HEK293 (cell line): ENCODE measurements at regions not wholly inside any gene's neighbourhood (a gene's known extent, or its start where the extent isn't known, plus 50 kb on each side); places are given as distances from the start of the nearest gene placed in this dataset.

Experiments used
- CTCF ChIA-PET: fragments of 350-600 bp; formaldehyde crosslinking; extraction: SDS; loops from one replicate; lab custom pipeline; 2021; ENCODE audit warnings: antibody characterized with exemption; lab: Yijun Ruan, JAX
- POLR2A ChIA-PET: fragments of 300-600 bp; formaldehyde crosslinking; extraction: SDS; loops from one replicate; lab custom pipeline; 2020; ENCODE audit warnings: antibody characterized with exemption, inconsistent platforms; lab: Yijun Ruan, JAX
- H3K27ac ChIP-seq: fragments of 200-500 bp; sonication (Bioruptor generic); 2 replicates; pipeline ENCODE4 v1.5.1; 2014; ENCODE audit warnings: low read depth, low read length, control low read depth, inconsistent platforms; ENCODE audit errors: extremely low read depth
- H3K36me3 ChIP-seq, 2 experiments: fragments of 200-500 bp in 1 of 2; sonication (Bioruptor generic) in 1 of 2; 1 replicate in 1 of 2; 2 replicates in 1 of 2; pipeline ENCODE4 v1.5.1; 2014 to 2017; ENCODE audit warnings: inconsistent platforms in 2 of 2, low read length in 2 of 2; ENCODE audit not compliant: control insufficient read depth in 2 of 2, insufficient read depth in 1 of 2
- H3K4me1 ChIP-seq: fragments of 200-500 bp; sonication (Bioruptor generic); 2 replicates; pipeline ENCODE4 v1.5.1; 2014; ENCODE audit warnings: mild to moderate bottlenecking, low read length, inconsistent platforms; ENCODE audit not compliant: control insufficient read depth, insufficient read depth
- H3K4me3 ChIP-seq: 2 replicates; pipeline ENCODE4 v1.5.1; 2011; ENCODE audit warnings: low read depth, mild to moderate bottlenecking, control low read depth, low read length, moderate library complexity
- H3K9me3 ChIP-seq: fragments of 200-500 bp; sonication (Bioruptor generic); 2 replicates; pipeline ENCODE4 v1.5.1; 2014; ENCODE audit warnings: low read depth, low read length, inconsistent platforms; ENCODE audit not compliant: control insufficient read depth, insufficient read depth
- ATF2 ChIP-seq: fragments of 450-650 bp; formaldehyde crosslinking; IDR thresholded peaks from 2 replicates; pipeline ENCODE4 v1.5.1; 2016; ENCODE audit warnings: missing biosample characterization, missing genetic modification characterization, low read depth
- GLIS1 ChIP-seq: fragments of 450-650 bp; formaldehyde crosslinking; IDR thresholded peaks from 2 replicates; pipeline ENCODE4 v1.5.1; 2016; ENCODE audit warnings: missing biosample characterization, missing genetic modification characterization
- HOXC10 ChIP-seq: sonication (generic); formaldehyde crosslinking; IDR thresholded peaks from 2 replicates; pipeline ENCODE4 v1.8.1; 2023; ENCODE audit warnings: mild to moderate bottlenecking, missing genetic modification reagents
- MYNN ChIP-seq: fragments of 450-650 bp; formaldehyde crosslinking; IDR thresholded peaks from 2 replicates; pipeline ENCODE4 v1.5.1; 2016; ENCODE audit warnings: missing biosample characterization, missing genetic modification characterization, borderline replicate concordance
- PRDM1 ChIP-seq: fragments of 450-650 bp; formaldehyde crosslinking; IDR thresholded peaks from 2 replicates; pipeline ENCODE4; 2016; ENCODE audit warnings: missing biosample characterization, missing genetic modification characterization
- REPIN1 ChIP-seq: fragments of 450-650 bp; formaldehyde crosslinking; IDR thresholded peaks from 2 replicates; pipeline ENCODE4 v1.5.1; 2017; ENCODE audit warnings: missing biosample characterization, missing genetic modification characterization, low read depth
- SP7 ChIP-seq: fragments of 450-650 bp; formaldehyde crosslinking; IDR thresholded peaks from 2 replicates; pipeline ENCODE4 v1.5.1; 2016; ENCODE audit warnings: missing biosample characterization, missing genetic modification characterization
- TRIM28 ChIP-seq: IDR thresholded peaks from 2 replicates; pipeline ENCODE4 v1.6.1; 2011; ENCODE audit warnings: low read length, control low read depth, borderline replicate concordance
- ZBTB49 ChIP-seq: fragments of 450-650 bp; formaldehyde crosslinking; IDR thresholded peaks from 2 replicates; pipeline ENCODE4 v1.5.1; 2016; ENCODE audit warnings: missing biosample characterization, missing genetic modification characterization, low read depth
- ZFHX2 ChIP-seq: fragments of 450-650 bp; formaldehyde crosslinking; conservative IDR thresholded peaks from 2 replicates; pipeline ENCODE4 v1.5.1; 2016; ENCODE audit warnings: missing biosample characterization, missing genetic modification characterization
- ZIC2 ChIP-seq: fragments of 450-650 bp; formaldehyde crosslinking; IDR thresholded peaks from 2 replicates; pipeline ENCODE4 v1.5.1; 2016; ENCODE audit warnings: missing biosample characterization, missing genetic modification characterization
- ZNF112 ChIP-seq: fragments of 450-650 bp; formaldehyde crosslinking; IDR thresholded peaks from 2 replicates; pipeline ENCODE4 v1.5.0; 2017; ENCODE audit warnings: missing biosample characterization, missing genetic modification characterization
- ZNF148 ChIP-seq: fragments of 450-650 bp; formaldehyde crosslinking; IDR thresholded peaks from 2 replicates; pipeline ENCODE4 v1.5.0; 2017; ENCODE audit warnings: missing biosample characterization, missing genetic modification characterization, borderline replicate concordance
- ZNF221 ChIP-seq: fragments of 450-650 bp; formaldehyde crosslinking; IDR thresholded peaks from 2 replicates; pipeline ENCODE4 v1.5.1; 2017; ENCODE audit warnings: missing biosample characterization, missing genetic modification characterization, borderline replicate concordance
- ZNF223 ChIP-seq: fragments of 450-650 bp; formaldehyde crosslinking; IDR thresholded peaks from 2 replicates; pipeline ENCODE4 v1.5.1; 2016; ENCODE audit warnings: missing biosample characterization, missing genetic modification characterization
- ZNF302 ChIP-seq: fragments of 450-650 bp; formaldehyde crosslinking; IDR thresholded peaks from 2 replicates; pipeline ENCODE4 v1.5.1; 2016; ENCODE audit warnings: missing biosample characterization, missing genetic modification characterization, low read depth
- ZNF549 ChIP-seq: fragments of 450-650 bp; IDR thresholded peaks from 2 replicates; pipeline ENCODE4 v1.5.1; 2018; ENCODE audit warnings: missing biosample characterization, missing genetic modification characterization, mild to moderate bottlenecking, inconsistent platforms, moderate library complexity
- ZNF610 ChIP-seq: fragments of 450-650 bp; formaldehyde crosslinking; IDR thresholded peaks from 2 replicates; pipeline ENCODE4 v1.5.1; 2016; ENCODE audit warnings: missing biosample characterization, missing genetic modification characterization, borderline replicate concordance
- ZNF645 ChIP-seq: fragments of 450-650 bp; formaldehyde crosslinking; IDR thresholded peaks from 2 replicates; pipeline ENCODE4; 2016; ENCODE audit warnings: missing biosample characterization, missing genetic modification characterization
- ZNF670 ChIP-seq: fragments of 450-650 bp; formaldehyde crosslinking; IDR thresholded peaks from 2 replicates; pipeline ENCODE4 v1.5.1; 2016; ENCODE audit warnings: missing biosample characterization, missing genetic modification characterization, low read depth
- ZNF76 ChIP-seq: fragments of 450-650 bp; formaldehyde crosslinking; IDR thresholded peaks from 2 replicates; pipeline ENCODE4; 2016; ENCODE audit warnings: low read depth, missing biosample characterization, missing genetic modification characterization, borderline replicate concordance
- ZNF768 ChIP-seq: fragments of 450-650 bp; formaldehyde crosslinking; IDR thresholded peaks from 2 replicates; pipeline ENCODE4 v1.5.1; 2018; ENCODE audit warnings: missing biosample characterization, mild to moderate bottlenecking, missing genetic modification characterization
- ZNF792 ChIP-seq: fragments of 450-650 bp; formaldehyde crosslinking; IDR thresholded peaks from 2 replicates; pipeline ENCODE4 v1.5.1; 2016; ENCODE audit warnings: missing biosample characterization, missing genetic modification characterization
- ZSCAN18 ChIP-seq: fragments of 450-650 bp; formaldehyde crosslinking; IDR thresholded peaks from 2 replicates; pipeline ENCODE4 v1.5.1; 2016; ENCODE audit warnings: missing biosample characterization, missing genetic modification characterization
- ZSCAN5A ChIP-seq: fragments of 450-650 bp; formaldehyde crosslinking; IDR thresholded peaks from 2 replicates; pipeline ENCODE4 v1.5.1; 2016; ENCODE audit warnings: missing biosample characterization, missing genetic modification characterization

GRCh38 chr11:8787372-8787771 is 104.8 kb downstream of the RPL27A start:
- H3K4me1 ChIP-seq = no peaks in the 10 kb centered on the region
- no peak overlapping the region for H3K27ac ChIP-seq
- POLR2A ChIA-PET = no interaction called here
- H3K9me3 ChIP-seq = no peaks in the 10 kb centered on the region
- no peaks in the 10 kb centered on the region for H3K36me3 ChIP-seq
- CTCF ChIA-PET = interaction anchor here (1.4 to 1.9 kb wide), 3 partner anchors 19 to 30 kb away, joined by 5 to 8 read pairs (median 5); no protein-coding TSS in a partner anchor
- TF ChIP-seq REPIN1 (tag by site-specific recombination) = no peak
- TF ChIP-seq HOXC10 = no peak
- TF ChIP-seq ZNF112 (tag by site-specific recombination) = no peak
- TF ChIP-seq ATF2 = no peak
- TF ChIP-seq ZBTB49 (tag by site-specific recombination) = no peak
- TF ChIP-seq GLIS1 = no peak
- TF ChIP-seq ZNF549 = no peak
- TF ChIP-seq ZNF148 (tag by site-specific recombination) = no peak
- no peak for TF ChIP-seq ZNF76
- no peak for TF ChIP-seq ZNF302 (tag by site-specific recombination)
- no peak for TF ChIP-seq ZIC2 (tag by site-specific recombination)
- TF ChIP-seq ZNF768 (tag by site-specific recombination) = no peak
- no peak for TF ChIP-seq SP7
- no peak for TF ChIP-seq ZSCAN18
- no peak for TF ChIP-seq TRIM28
- TF ChIP-seq ZNF610 (tag by site-specific recombination) = no peak
- TF ChIP-seq ZNF223 (tag by site-specific recombination) = no peak
- no peak overlapping the region for H3K4me3 ChIP-seq

- Histone ChIP-seq H3K4me3 (no peak overlapping the region), H3K9me3 (no peaks in the 10 kb centered on the region), H3K36me3 (no peaks in the 10 kb centered on the region), H3K27ac (no peak overlapping the region), H3K4me1 (no peaks in the 10 kb centered on the region)
- ChIA-PET POLR2A (no interaction called here), CTCF (interaction anchor here (1.9 kb wide), 1 partner anchor 26 kb away, joined by 6 read pairs; no protein-coding TSS in a partner anchor)
- TF ChIP-seq ZFHX2 (tag by site-specific recombination) (no peak), ZNF645 (no peak), ZNF670 (tag by site-specific recombination) (no peak), PRDM1 (no peak), MYNN (tag by site-specific recombination) (no peak), ZSCAN5A (tag by site-specific recombination) (no peak), ZNF610 (tag by site-specific recombination) (no peak), ZNF221 (no peak), ZNF792 (tag by site-specific recombination) (no peak)
Measured at GRCh38 chr11:8788616-8789015, 106.0 kb downstream of the RPL27A start.
